Sciatic nerve (tissue), 2 donors: ENCODE measurements at regions not wholly inside any gene's neighbourhood (a gene's known extent, or its start where the extent isn't known, plus 50 kb on each side); places are given as distances from the start of the nearest gene placed in this dataset.
"Not testable (repeated sequence)": the region's sequence is repeated elsewhere in the genome, so short reads cannot be mapped to it uniquely, and the experiment has no call there.

Source experiments
- ATAC-seq: fragments of 200-7000 bp; cut with Tn5 transposase; one replicate; pipeline ENCODE4 v1.9.1; 2020; ENCODE audit warnings: mild to moderate bottlenecking, moderate library complexity
- DNase-seq: peaks from one replicate; pipeline ENCODE4 v3.0.0-alpha.2; 2020; ENCODE audit warnings: low spot score
- intact Hi-C: fragments of 100-400 bp; cut with DNase I; formaldehyde crosslinking; loops from one replicate; pipeline ENCODE4 v1.14.2; 2022
- donor health status: DM: no; HTN: no; CAD: no.
- donor health status: DM: no; HTN: no; CAD: no.

DNA sequence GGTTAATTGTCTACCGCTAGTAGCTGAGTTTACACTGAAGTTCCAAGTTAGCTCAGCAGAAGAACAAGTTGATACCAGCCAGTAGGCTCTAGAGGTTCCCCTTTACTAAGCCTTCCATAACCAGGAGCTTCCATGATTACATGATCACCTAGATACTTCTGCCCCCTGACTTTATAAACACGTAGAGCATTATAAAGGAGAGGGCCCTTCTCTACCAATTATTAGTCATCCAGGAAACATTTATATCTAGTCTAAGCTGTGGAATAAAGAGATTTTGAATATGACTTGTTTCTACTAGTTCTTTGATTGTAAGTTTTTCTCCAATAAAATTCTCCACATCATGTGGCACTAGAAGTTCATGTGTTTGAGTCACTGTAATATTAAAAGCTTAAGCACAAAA lies 818.1 kb upstream of the PCDH10 start:
- ATAC-seq = no peak
- intact Hi-C loops = no loop called here
- DNase-seq = no peak

DNA sequence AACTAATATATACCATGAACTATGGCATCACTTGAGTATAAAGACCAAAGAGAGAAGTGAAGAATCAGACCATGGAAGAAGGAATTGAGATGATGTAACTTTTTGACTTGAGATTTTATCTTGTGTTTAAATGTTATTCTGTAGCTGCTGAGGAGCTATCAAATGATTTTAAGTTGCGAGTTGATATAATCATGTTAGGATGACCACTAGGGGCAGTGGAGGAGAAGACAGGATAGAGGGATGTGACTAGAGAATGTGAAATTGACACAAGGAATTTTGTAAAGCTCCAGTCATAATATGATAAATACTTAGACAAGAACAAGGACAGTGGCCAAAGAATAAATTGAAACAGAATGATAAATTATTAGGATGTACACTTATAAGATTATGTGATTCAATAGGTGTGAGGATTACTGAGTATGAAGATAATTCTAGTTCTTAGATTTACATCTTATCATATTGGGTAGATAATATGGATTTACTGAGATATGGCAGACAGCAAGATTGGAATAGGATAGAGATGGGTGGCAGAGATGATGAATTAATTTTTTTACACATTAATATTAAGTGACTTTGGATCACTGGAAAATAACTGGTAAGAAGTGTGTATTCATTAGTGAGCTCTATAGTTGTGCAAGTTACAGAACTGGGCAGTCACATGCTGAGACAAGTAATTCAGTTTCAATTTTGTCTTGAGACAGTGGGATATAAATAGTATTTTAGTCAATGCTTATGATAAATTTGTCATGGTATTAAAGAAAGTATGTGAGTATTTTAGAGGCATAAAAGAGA lies 816.0 kb upstream of the PCDH10 start:
- DNase-seq = no peak
- no peak for ATAC-seq
- intact Hi-C loops = no loop called here

DNA sequence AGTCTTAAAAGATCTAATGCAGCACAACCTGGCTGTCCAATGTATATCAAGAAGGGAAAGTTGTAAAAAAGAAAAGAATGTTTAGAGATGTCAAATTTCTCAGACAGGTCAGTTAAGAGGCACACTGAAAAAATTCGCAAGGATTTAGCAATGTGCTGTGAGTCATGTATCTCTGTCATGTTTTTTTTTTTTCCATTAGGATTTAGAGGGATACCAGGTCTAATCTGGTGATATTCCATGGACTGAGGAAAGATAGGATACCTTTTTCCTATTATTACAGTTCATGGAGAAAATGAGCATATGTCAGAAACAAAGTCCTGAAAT lies 815.4 kb upstream of the PCDH10 start:
- DNase-seq = no peak
- no peak for ATAC-seq
- intact Hi-C loops = no loop called here

GRCh38 chr4:132334081-132334480 lies 815.0 kb upstream of the PCDH10 start:
- intact Hi-C loops = no loop called here
- no peak for DNase-seq
- no peak for ATAC-seq

GRCh38 chr4:132344924-132345828 lies 803.9 kb upstream of the PCDH10 start:
- intact Hi-C loops = no loop called here
- no peak for DNase-seq
- no peak for ATAC-seq

- intact Hi-C loops = no loop called here
- no peak for ATAC-seq
- DNase-seq = no peak
These were observed 803.1 kb upstream of the PCDH10 start for GRCh38 chr4:132346016-132346415.

DNA sequence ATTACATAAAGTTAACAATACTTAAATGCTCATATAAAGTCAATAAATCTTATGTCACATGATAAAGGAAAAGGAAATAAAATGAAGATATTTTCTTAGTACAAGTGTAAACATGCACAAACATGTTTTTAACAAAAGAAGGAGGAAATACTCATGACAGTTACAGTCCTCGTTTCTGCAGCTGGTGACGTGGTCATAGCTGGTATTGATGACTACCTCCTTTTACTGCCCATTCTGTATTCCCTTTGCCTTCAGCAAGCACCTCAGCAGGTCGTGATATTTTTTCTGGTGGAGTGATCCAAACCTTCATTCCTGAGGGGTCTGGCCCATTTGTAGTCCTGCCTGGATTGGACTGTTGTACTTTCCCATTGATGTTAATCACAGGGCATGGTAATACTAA lies 797.5 kb upstream of the PCDH10 start:
- ATAC-seq, intact Hi-C loops, DNase-seq: not testable (repeated sequence)

- DNase-seq = no peak
- ATAC-seq = no peak
- intact Hi-C loops = no loop called here
These were observed 766.9 kb upstream of the PCDH10 start for GRCh38 chr4:132382243-132382642.

DNA sequence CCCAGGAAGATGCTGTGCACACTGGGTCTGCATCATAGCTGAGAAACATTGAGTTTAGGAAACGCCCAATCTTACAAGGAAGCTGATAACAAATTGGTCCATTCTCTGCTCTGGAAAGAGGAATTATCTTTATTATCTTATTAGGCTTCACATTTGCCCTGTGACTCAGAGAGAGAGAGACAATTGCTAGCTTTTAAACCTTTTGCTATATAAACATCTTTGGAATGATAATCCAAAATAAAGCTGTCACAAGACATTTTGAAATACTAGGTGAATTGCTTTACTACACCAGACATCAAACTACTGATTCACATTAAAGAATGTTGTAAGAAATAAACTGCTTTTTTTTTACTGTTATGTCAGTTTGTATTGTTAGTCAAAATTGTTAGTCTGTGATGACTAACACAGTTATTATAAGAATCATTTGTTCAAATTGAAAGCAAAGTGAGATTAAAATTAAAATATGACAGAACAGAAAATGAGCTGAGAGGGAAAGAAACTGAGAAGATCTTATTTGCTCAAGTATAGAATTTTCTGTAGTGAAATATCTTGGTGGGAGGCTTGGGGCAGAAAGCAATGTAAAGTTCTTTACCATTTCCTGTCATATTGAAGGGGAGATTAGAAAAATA lies 765.4 kb upstream of the PCDH10 start:
- DNase-seq (no peak), ATAC-seq (no peak)
- intact Hi-C loops = no loop called here

DNA sequence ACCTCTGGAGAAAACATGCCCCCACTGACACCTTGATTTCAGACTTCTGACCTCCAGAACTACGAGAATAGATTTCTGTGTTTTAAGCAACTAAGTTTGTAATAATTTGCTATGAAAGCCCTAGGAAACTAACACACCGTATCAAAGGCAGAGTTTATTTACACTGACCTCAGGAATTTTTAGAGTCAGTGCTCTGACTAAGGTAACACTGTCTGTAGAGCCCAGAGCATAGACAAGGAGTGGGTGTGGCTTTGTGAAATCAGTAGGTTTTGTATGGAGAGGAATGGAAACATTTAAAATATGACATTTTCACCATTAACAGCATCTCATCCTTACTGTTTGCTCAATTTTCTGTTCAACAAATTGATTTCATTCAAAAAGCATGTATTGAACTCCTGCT lies 764.4 kb upstream of the PCDH10 start:
- DNase-seq (no peak), ATAC-seq (no peak)
- intact Hi-C loops = no loop called here

DNA sequence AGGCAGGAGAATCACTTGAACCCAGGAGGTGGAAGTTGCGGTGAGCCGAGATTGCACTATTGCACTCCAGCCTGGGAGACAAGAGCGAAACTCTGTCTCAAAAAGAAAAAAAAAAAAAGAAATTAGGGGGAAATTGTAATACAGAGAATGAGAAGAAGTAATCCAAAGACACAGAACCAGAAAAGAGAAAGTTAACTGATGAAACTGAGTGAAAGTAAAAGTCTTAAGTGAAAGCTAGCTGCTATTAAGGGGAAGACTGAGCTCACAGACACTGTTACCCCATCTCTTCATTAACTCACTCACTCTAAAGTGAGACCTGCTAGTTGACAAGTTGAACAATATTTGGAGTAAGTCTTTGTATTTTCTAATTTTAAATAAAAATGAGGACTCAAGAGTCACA lies 763.0 kb upstream of the PCDH10 start:
- ATAC-seq = no peak
- intact Hi-C loops = no loop called here
- DNase-seq = no peak

GRCh38 chr4:132387060-132387459 lies 762.0 kb upstream of the PCDH10 start:
- intact Hi-C loops = no loop called here
- ATAC-seq = no peak
- no peak for DNase-seq

GRCh38 chr4:132395561-132395960 lies 753.5 kb upstream of the PCDH10 start:
- ATAC-seq (no peak), DNase-seq (no peak)
- intact Hi-C loops = no loop called here

DNA sequence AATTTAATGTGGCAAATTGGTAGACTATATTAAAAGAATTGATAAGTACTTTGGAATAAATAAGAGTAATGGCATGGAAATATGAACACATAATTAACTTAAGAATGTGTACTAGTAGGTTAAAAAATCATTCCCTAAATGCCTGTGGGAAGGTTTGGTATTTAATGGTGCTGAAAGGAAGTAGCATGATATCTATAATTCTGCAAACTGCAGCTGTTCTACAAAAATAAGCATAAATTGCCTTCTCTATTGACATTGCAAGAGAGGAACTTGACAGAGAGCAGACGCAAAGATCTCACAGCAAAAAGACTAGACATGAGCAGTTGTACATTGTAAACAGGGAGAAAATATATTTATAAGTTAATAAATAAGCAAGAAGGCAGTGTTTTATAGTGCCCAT lies 752.5 kb upstream of the PCDH10 start:
- intact Hi-C loops = no loop called here
- DNase-seq (no peak), ATAC-seq (no peak)

GRCh38 chr4:132417220-132417619 lies 731.9 kb upstream of the PCDH10 start:
- ATAC-seq (no peak), DNase-seq (no peak)
- intact Hi-C loops = no loop called here

GRCh38 chr4:132427125-132427524 lies 722.0 kb upstream of the PCDH10 start:
- no peak for DNase-seq
- no peak for ATAC-seq
- intact Hi-C loops = no loop called here

DNA sequence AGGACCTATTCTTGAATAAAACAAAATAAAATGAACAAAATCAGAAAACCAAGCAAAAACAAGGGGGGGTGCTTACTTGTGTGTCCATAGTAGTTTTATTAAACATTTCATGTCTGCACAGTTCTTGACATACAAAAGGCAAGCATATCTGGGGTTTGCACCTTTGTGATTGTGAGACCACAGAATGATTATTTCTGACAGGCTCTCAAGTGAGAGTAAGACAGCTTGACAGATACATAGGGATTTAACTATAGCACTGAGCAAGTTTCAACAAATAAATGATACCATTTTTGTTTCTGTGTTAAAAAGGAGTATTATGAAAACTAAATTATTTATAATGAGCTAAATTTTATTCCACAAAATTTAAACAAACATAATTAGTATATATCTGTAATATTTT lies 712.0 kb upstream of the PCDH10 start:
- DNase-seq (no peak), ATAC-seq (no peak)
- intact Hi-C loops = no loop called here

- DNase-seq = no peak
- intact Hi-C loops = no loop called here
- no peak for ATAC-seq
These were observed 703.7 kb upstream of the PCDH10 start for GRCh38 chr4:132445386-132445785.

DNA sequence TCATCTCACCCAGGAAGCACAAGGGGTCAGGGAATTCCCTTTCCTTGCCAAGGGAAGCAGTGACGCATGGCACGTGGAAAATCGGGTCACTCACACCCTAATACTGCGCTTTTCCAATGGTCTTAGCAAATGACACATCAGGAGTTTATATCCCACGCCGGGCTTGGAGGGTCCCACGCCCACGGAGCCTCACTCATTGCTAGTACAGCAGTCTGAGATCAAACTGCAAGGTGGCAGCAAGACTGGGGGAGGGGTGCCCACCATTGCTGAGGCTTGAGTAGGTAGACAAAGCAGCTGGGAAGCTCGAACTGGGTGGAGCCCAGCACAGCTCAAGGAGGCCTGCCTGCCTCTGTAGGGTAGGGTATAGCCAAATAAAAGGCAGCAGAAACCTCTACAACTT lies 691.1 kb upstream of the PCDH10 start:
- ATAC-seq, DNase-seq, intact Hi-C loops: not testable (repeated sequence)

DNA sequence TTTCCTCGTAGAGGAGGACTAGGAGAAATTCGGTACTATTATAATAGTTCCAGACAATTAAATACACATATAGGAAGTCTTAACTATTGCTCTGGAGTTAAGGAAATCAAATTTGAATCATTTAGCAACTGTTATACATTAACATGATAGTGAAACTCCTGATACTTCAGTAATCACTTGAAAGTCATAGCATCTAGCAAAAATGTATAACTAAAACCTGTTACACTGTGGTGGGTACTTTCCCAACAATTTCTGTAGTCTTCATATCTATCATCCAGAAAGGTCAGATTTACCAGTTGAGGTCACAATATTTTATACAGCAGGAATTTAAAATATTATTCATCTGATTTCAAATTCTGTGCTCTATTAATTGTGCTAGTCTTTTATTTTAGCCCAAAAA lies 669.6 kb upstream of the PCDH10 start:
- intact Hi-C loops = no loop called here
- ATAC-seq (no peak), DNase-seq (no peak)
